OCI-LY7 (cell line): ENCODE measurements at regions not wholly inside any gene's neighbourhood (a gene's known extent, or its start where the extent isn't known, plus 50 kb on each side); places are given as distances from the start of the nearest gene placed in this dataset.
"Not testable (repeated sequence)": the region's sequence is repeated elsewhere in the genome, so short reads cannot be mapped to it uniquely, and the experiment has no call there.

ENCODE experiments used
- BruUV-seq: library from RNA; stranded (reverse); fragments of 400-500 nt; replicated peaks from 2 replicates; lab custom pipeline; 2021; lab: Mats Ljungman, UMichigan
- CTCF ChIA-PET: fragments of 300-600 bp; sonication (Branson Sonifier 250); formaldehyde crosslinking; loops from one replicate; lab custom pipeline; 2022; ENCODE audit warnings: antibody characterized with exemption; ENCODE audit not compliant: unreplicated experiment; lab: Charles Lee
- POLR2A ChIA-PET: fragments of 300-600 bp; sonication (Branson Sonifier 250); formaldehyde crosslinking; loops from one replicate; lab custom pipeline; 2022; ENCODE audit warnings: antibody characterized with exemption; lab: Charles Lee
- DNase-seq: peaks from one replicate; pipeline ENCODE4 v3.0.0-alpha.2; 2015; ENCODE audit warnings: low spot score
- H2AFZ ChIP-seq: fragments of 200-600 bp; sonication (generic), shearing (Covaris generic); 2 replicates; pipeline ENCODE4 v1.6.1; 2014; ENCODE audit warnings: mild to moderate bottlenecking, antibody characterized with exemption, low read length, moderate library complexity
- H3K27ac ChIP-seq: fragments of 200-600 bp; sonication (generic); 2 replicates; pipeline ENCODE4 v1.5.1; 2014; ENCODE audit warnings: mixed run types, low read depth, mild to moderate bottlenecking, moderate library complexity, low read length, inconsistent platforms; ENCODE audit not compliant: poor library complexity, severe bottlenecking
- H3K36me3 ChIP-seq: fragments of 200-600 bp; sonication (generic); 2 replicates; pipeline ENCODE4 v1.6.1; 2014; ENCODE audit warnings: mild to moderate bottlenecking, antibody characterized with exemption, low read length, moderate library complexity, mixed read lengths; ENCODE audit not compliant: insufficient read depth
- H3K4me1 ChIP-seq: fragments of 200-600 bp; sonication (generic); 2 replicates; pipeline ENCODE4 v1.5.1; 2014; ENCODE audit warnings: mild to moderate bottlenecking, low read length; ENCODE audit not compliant: insufficient read depth, poor library complexity, severe bottlenecking
- H3K4me2 ChIP-seq: fragments of 200-600 bp; sonication (generic); 2 replicates; pipeline ENCODE4 v1.6.1; 2014; ENCODE audit warnings: mild to moderate bottlenecking, low read length
- H3K4me3 ChIP-seq: fragments of 200-600 bp; sonication (generic); 2 replicates; pipeline ENCODE4 v1.5.1; 2014; ENCODE audit warnings: mild to moderate bottlenecking, low read depth, low read length; ENCODE audit not compliant: poor library complexity, severe bottlenecking
- H3K79me2 ChIP-seq: fragments of 200-600 bp; sonication (generic); 2 replicates; pipeline ENCODE4 v1.6.1; 2016; ENCODE audit warnings: low read depth, mild to moderate bottlenecking, low read length, moderate library complexity, mixed read lengths; ENCODE audit not compliant: insufficient read depth
- H3K9me2 ChIP-seq: fragments of 200-600 bp; sonication (generic); 2 replicates; pipeline ENCODE4 v1.6.1; 2016; ENCODE audit warnings: mild to moderate bottlenecking, low read length, mixed read lengths; ENCODE audit not compliant: insufficient read depth
- H3K9me3 ChIP-seq: fragments of 200-600 bp; sonication (generic); 2 replicates; pipeline ENCODE4 v1.6.1; 2014; ENCODE audit warnings: mild to moderate bottlenecking, mixed run types, low read length, mixed read lengths
- H4K20me1 ChIP-seq: fragments of 200-600 bp; sonication (generic); 2 replicates; pipeline ENCODE4 v1.6.1; 2014; ENCODE audit warnings: mild to moderate bottlenecking, antibody characterized with exemption, low read length, moderate library complexity, mixed read lengths; ENCODE audit not compliant: insufficient read depth
- CTCF ChIP-seq: fragments of 200-600 bp; sonication (generic); conservative IDR thresholded peaks from 2 replicates; pipeline ENCODE4 v1.5.1; 2014; ENCODE audit warnings: mild to moderate bottlenecking, antibody characterized with exemption, low read length, moderate library complexity, mixed read lengths
- EZH2phosphoT487 ChIP-seq: fragments of 200-600 bp; sonication (generic); IDR thresholded peaks from 2 replicates; pipeline ENCODE4 v1.6.1; 2018; ENCODE audit warnings: low read depth, borderline replicate concordance, mild to moderate bottlenecking, mixed run types, antibody characterized with exemption, low read length, moderate library complexity, mixed read lengths
- intact Hi-C: fragments of 100-400 bp; cut with micrococcal nuclease; formaldehyde crosslinking; loops from one replicate; pipeline ENCODE4 v1.10.0; 2022; ENCODE audit not compliant: unreplicated experiment

GRCh38 chr13:50509167-50509566, 334.3 kb downstream of the DLEU7 start:
- Histone ChIP-seq H2AFZ (no peak overlapping the region), H3K9me2 (no peaks in the 10 kb centered on the region), H3K9me3 (peaks cover 14% of the 10 kb centered on the region; the same call in 1 of the 2 replicates), H4K20me1 (no peaks in the 10 kb centered on the region), H3K4me2 (no peak overlapping the region), H3K4me1 (peaks cover 42% of the 10 kb centered on the region), H3K79me2 (no peaks in the 10 kb centered on the region), H3K4me3 (no peak overlapping the region), H3K27ac (no peak overlapping the region), H3K36me3 (peaks cover 11% of the 10 kb centered on the region; the same call in 1 of the 2 replicates)
- CTCF ChIA-PET = no interaction called here
- peak; percentile 0 for DNase-seq
- TF ChIP-seq EZH2phosphoT487 (no peak), CTCF (no peak)
- BruUV-seq = no TSS peak
- POLR2A ChIA-PET = interaction anchor here (0.7 to 1.2 kb wide), 3 partner anchors 17 to 223 kb away, joined by 3 to 4 read pairs (median 3); no protein-coding TSS in a partner anchor
- intact Hi-C loops = no loop called here

- Histone ChIP-seq H2AFZ (peak overlapping the region; percentile 17; the same call in 1 of the 2 replicates), H4K20me1 (no peaks in the 10 kb centered on the region), H3K9me3 (peaks cover 14% of the 10 kb centered on the region; the same call in 1 of the 2 replicates), H3K9me2 (no peaks in the 10 kb centered on the region), H3K36me3 (peaks cover 11% of the 10 kb centered on the region; the same call in 1 of the 2 replicates), H3K4me1 (peaks cover 50% of the 10 kb centered on the region), H3K79me2 (no peaks in the 10 kb centered on the region), H3K27ac (peak overlapping the region; percentile 98), H3K4me2 (peak overlapping the region; percentile 22; the same call in 1 of the 2 replicates), H3K4me3 (no peak overlapping the region)
- TF ChIP-seq EZH2phosphoT487 (no peak), CTCF (no peak)
- BruUV-seq = no TSS peak
- peak; percentile 10 for DNase-seq
- ChIA-PET CTCF (no interaction called here), POLR2A (interaction anchor here (0.6 to 1.2 kb wide), 4 partner anchors 18 to 223 kb away, joined by 3 to 4 read pairs (median 3); no protein-coding TSS in a partner anchor)
- intact Hi-C loops = loop anchor here (5.0 kb wide), 3 partner anchors 292 to 513 kb away; partner anchors contain the start of gene TRIM13
Measured at GRCh38 chr13:50509771-50510441, 333.6 kb downstream of the DLEU7 start.

GRCh38 chr13:50510885-50511545, 332.5 kb downstream of the DLEU7 start:
- not testable (repeated sequence) for H3K79me2 ChIP-seq, H4K20me1 ChIP-seq, BruUV-seq, H3K9me2 ChIP-seq
- Histone ChIP-seq H3K4me3 (peak overlapping the region; percentile 8), H3K4me2 (peak overlapping the region; percentile 97; the same call in 1 of the 2 replicates), H3K9me3 (peaks cover 14% of the 10 kb centered on the region; the same call in 1 of the 2 replicates), H3K36me3 (peaks cover 11% of the 10 kb centered on the region; the same call in 1 of the 2 replicates), H3K27ac (peak overlapping the region; percentile 98), H2AFZ (peak overlapping the region; percentile 36; the same call in 1 of the 2 replicates), H3K4me1 (peaks cover 61% of the 10 kb centered on the region)
- ChIA-PET POLR2A (interaction anchor here (0.6 to 4.8 kb wide), 3 partner anchors 17 to 404 kb away, joined by 3 to 46 read pairs (median 13); no protein-coding TSS in a partner anchor), CTCF (interaction anchor here (1.7 kb wide), 1 partner anchor 15 kb away, joined by 4 read pairs; no protein-coding TSS in a partner anchor)
- DNase-seq = peak; percentile 41
- intact Hi-C loops = loop anchor here (5.0 kb wide), 3 partner anchors 291 to 514 kb away; partner anchors contain the start of gene TRIM13
